ENCODE measurements at regions not wholly inside any gene's neighbourhood (a gene's known extent, or its start where the extent isn't known, plus 50 kb on each side); places are given as distances from the start of the nearest gene placed in this dataset.
"Not testable (repeated sequence)": the region's sequence is repeated elsewhere in the genome, so short reads cannot be mapped to it uniquely, and the experiment has no call there.

- no peak for DNase-seq (ENCODE audit: low read depth in 2 of 3, low spot score in 1 of 3)
Observed at GRCh38 chr3:150329408-150329807, 78.7 kb upstream of the TSC22D2 start.

GRCh38 chr3:150328654-150329040 is 79.5 kb upstream of the TSC22D2 start:
- DNase-seq (ENCODE audit: low read depth in 2 of 3, low spot score in 1 of 3): no peak

- DNase-seq (ENCODE audit: low read depth in 2 of 3, low spot score in 1 of 3): no peak
Observed at GRCh38 chr3:150327678-150328653, 80.1 kb upstream of the TSC22D2 start.

GRCh38 chr3:150324788-150325187 is 83.3 kb upstream of the TSC22D2 start:
- no peak for DNase-seq (ENCODE audit: low read depth in 2 of 3, low spot score in 1 of 3)

- DNase-seq (ENCODE audit: low read depth in 2 of 3, low spot score in 1 of 3): no peak
Observed at GRCh38 chr3:150324245-150324644, 83.9 kb upstream of the TSC22D2 start.

GRCh38 chr3:150323770-150324169 is 84.3 kb upstream of the TSC22D2 start:
- no peak for DNase-seq (ENCODE audit: low read depth in 2 of 3, low spot score in 1 of 3)

GRCh38 chr3:150323091-150323490 is 85.0 kb upstream of the TSC22D2 start:
- not testable (repeated sequence) for DNase-seq (ENCODE audit: low read depth in 2 of 3, low spot score in 1 of 3)

GRCh38 chr3:150320971-150321370 is 87.1 kb upstream of the TSC22D2 start:
- DNase-seq (ENCODE audit: low read depth in 2 of 3, low spot score in 1 of 3): not testable (repeated sequence)

- no peak for DNase-seq (ENCODE audit: low read depth in 2 of 3, low spot score in 1 of 3)
Observed at GRCh38 chr3:150319900-150320299, 88.2 kb upstream of the TSC22D2 start.

- DNase-seq (ENCODE audit: low read depth in 2 of 3, low spot score in 1 of 3): no peak
Observed at GRCh38 chr3:150317469-150317868, 90.6 kb upstream of the TSC22D2 start.

- DNase-seq (ENCODE audit: low read depth in 2 of 3, low spot score in 1 of 3): no peak
Observed at GRCh38 chr3:150315721-150316120, 92.4 kb upstream of the TSC22D2 start.

- no peak for DNase-seq (ENCODE audit: low read depth in 2 of 3, low spot score in 1 of 3)
Observed at GRCh38 chr3:150314248-150315004, 93.7 kb upstream of the TSC22D2 start.

- no peak for DNase-seq (ENCODE audit: low read depth in 2 of 3, low spot score in 1 of 3)
Observed at GRCh38 chr3:150312018-150312657, 96.0 kb upstream of the TSC22D2 start.

GRCh38 chr3:150311156-150311555 is 96.9 kb upstream of the TSC22D2 start:
- no peak for DNase-seq (ENCODE audit: low read depth in 2 of 3, low spot score in 1 of 3)

GRCh38 chr3:150309557-150309956 is 98.5 kb upstream of the TSC22D2 start:
- no peak for DNase-seq (ENCODE audit: low read depth in 2 of 3, low spot score in 1 of 3)

- DNase-seq (ENCODE audit: low read depth in 2 of 3, low spot score in 1 of 3): no peak
Observed at GRCh38 chr3:150309257-150309542, 98.9 kb upstream of the TSC22D2 start.

- no peak for DNase-seq (ENCODE audit: low read depth in 2 of 3, low spot score in 1 of 3)
Observed at GRCh38 chr3:150308481-150309256, 99.4 kb upstream of the TSC22D2 start.

GRCh38 chr3:150308037-150308319 is 100.1 kb upstream of the TSC22D2 start:
- no peak for DNase-seq (ENCODE audit: low read depth in 2 of 3, low spot score in 1 of 3)

- no peak for DNase-seq (ENCODE audit: low read depth in 2 of 3, low spot score in 1 of 3)
Observed at GRCh38 chr3:150307311-150308036, 100.6 kb upstream of the TSC22D2 start.

GRCh38 chr3:150306906-150307305 is 101.2 kb upstream of the TSC22D2 start:
- no peak for DNase-seq (ENCODE audit: low read depth in 2 of 3, low spot score in 1 of 3)

- no peak for DNase-seq (ENCODE audit: low read depth in 2 of 3, low spot score in 1 of 3)
Observed at GRCh38 chr3:150306083-150306482, 102.0 kb upstream of the TSC22D2 start.

Data from stimulated activated CD4-positive, alpha-beta T cell treated with anti-CD3 and anti-CD28 coated beads, Interleukin-12 subunit alpha, Interleukin-12 subunit beta, amount 100 ng/mL, for 48 hours (primary cell).